Right lobe of liver (tissue), 6 donors: ENCODE measurements at regions not wholly inside any gene's neighbourhood (a gene's known extent, or its start where the extent isn't known, plus 50 kb on each side); places are given as distances from the start of the nearest gene placed in this dataset.
"Not testable (repeated sequence)": the region's sequence is repeated elsewhere in the genome, so short reads cannot be mapped to it uniquely, and the experiment has no call there.

ENCODE experiments used
- ATAC-seq, 4 donors: fragments of 200-7000 bp; cut with Tn5 transposase; one replicate each; pipeline ENCODE4 v1.9.1; 2020; ENCODE audit warnings: mild to moderate bottlenecking in 4 of 4, moderate library complexity in 4 of 4
- DNase-seq, 3 donors: peaks; one replicate each; pipeline ENCODE4 v3.0.0-alpha.2; 2020
- H3K27ac ChIP-seq, 3 donors: fragments of 200-600 bp; one replicate each; pipeline ENCODE4 v1.8.0; 2022
- H3K27me3 ChIP-seq, 2 donors: fragments of 200-600 bp; one replicate each; pipeline ENCODE4 v1.8.0; 2022
- H3K36me3 ChIP-seq, 4 donors: fragments of 200-600 bp; sonication (generic) in 1 of 4; one replicate each; pipeline versions ENCODE4 v1.5.1 to v1.8.0; 2017 to 2022; ENCODE audit warnings: control low read depth in 1 of 4
- H3K4me1 ChIP-seq, 4 donors: fragments of 200-600 bp; sonication (generic) in 1 of 4; one replicate each; pipeline versions ENCODE4 v1.5.1 to v1.8.0; 2017 to 2022; ENCODE audit warnings: control low read depth in 1 of 4
- H3K4me3 ChIP-seq, 3 donors: fragments of 200-600 bp; one replicate each; pipeline ENCODE4 v1.8.0; 2022
- H3K9me3 ChIP-seq, 4 donors: fragments of 200-600 bp; sonication (generic) in 1 of 4; one replicate each; pipeline versions ENCODE4 v1.5.1 to v1.8.0; 2017 to 2022; ENCODE audit warnings: control low read depth in 1 of 4
- CTCF ChIP-seq, 4 donors: fragments of 200-600 bp in 3 of 4; fragments of 450-650 bp in 1 of 4; IDR thresholded peaks; one replicate each; pipeline versions ENCODE4 v1.5.1 to v1.8.0; 2016 to 2022; ENCODE audit warnings: antibody characterized with exemption in 4 of 4, mild to moderate bottlenecking in 2 of 4
- POLR2A ChIP-seq: fragments of 450-650 bp; IDR thresholded peaks from one replicate; pipeline ENCODE4 v1.6.1; 2017; ENCODE audit warnings: antibody characterized with exemption, mild to moderate bottlenecking
- WGBS: methylation state at CpG from one replicate; pipeline ENCODE4 v1.1.6; 2018; ENCODE audit warnings: low coverage, low lambda C conversion rate; ENCODE audit not compliant: insufficient coverage; ENCODE audit errors: missing lambda C conversion rate; 5-methylcytosine and 5-hydroxymethylcytosine counted together
- intact Hi-C, 2 donors: fragments of 100-400 bp; cut with DNase I; formaldehyde crosslinking; loops; one replicate each; pipeline versions ENCODE4 v1.11.2 to v1.14.1; 2022
- donor health status: DM: no; HTN: yes; CAD: no.
- donor health status: DM: no; HTN: no; CAD: no.
- donor health status: DM: no; HTN: no; CAD: no.
- donor health status: DM: no; HTN: yes; CAD: no.
- donor health status: DM: no; HTN: yes; CAD: no.

DNA sequence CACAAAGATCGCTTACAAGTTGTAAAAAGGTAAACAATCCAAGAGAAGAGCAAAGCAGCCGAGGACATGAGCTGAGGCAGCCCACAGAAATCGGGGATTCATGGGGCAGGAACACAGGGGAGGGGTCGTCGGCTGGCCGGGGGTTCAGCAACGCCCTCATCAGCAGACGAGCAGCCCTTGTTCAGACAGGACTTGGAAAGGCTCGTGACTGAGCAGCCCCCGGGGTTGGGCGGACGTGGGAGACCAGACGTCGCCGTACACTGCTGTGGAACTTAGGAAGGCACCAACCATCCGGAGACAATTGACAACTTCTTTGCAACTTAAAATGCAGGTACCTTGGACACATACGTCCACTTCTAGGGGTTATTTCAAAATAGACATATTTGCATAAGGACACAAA, 370.5 kb downstream of the BRD1 start:
- H3K27ac ChIP-seq: no peak overlapping the region
- 30% methylated on average over 10 of the region's 17 CpGs for WGBS
- TF ChIP-seq CTCF (IDR thresholded peaks at IDR 0.05) (no peak), POLR2A (no peak)
- no peaks in the 10 kb centered on the region for H3K27me3 ChIP-seq
- H3K4me3 ChIP-seq: no peak overlapping the region
- H3K9me3 ChIP-seq: no peaks in the 10 kb centered on the region
- no peak for DNase-seq
- no peak for ATAC-seq
- no peaks in the 10 kb centered on the region for H3K4me1 ChIP-seq
- H3K36me3 ChIP-seq: no peaks in the 10 kb centered on the region
- intact Hi-C loops: no loop called here

GRCh38 chr22:49455595-49455994, 372.1 kb downstream of the BRD1 start:
- H3K36me3 ChIP-seq: no peaks in the 10 kb centered on the region

DNA sequence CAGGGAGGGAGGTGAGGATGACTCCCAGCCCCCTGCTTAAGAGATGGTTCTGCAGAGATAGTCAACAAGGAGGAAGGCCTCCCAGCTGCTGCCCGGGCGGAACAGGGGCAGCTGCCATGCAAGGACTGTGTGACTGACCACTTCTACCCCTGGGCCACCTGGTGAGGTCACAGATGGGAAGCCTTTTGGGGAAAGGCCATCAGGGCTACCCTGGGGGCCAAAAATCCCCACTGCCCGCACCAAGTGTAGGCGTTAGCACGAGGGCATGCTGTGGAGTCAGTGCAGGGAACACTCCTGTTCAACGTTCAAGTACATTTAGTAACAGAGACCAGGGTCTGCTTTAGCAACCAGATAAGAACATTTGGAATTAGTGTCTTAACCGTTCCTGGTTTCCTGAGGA, 372.9 kb downstream of the BRD1 start:
- H3K36me3 ChIP-seq: no peaks in the 10 kb centered on the region
- H3K4me3 ChIP-seq: no peak overlapping the region
- no peak overlapping the region for H3K27ac ChIP-seq
- H3K27me3 ChIP-seq: no peaks in the 10 kb centered on the region
- DNase-seq (no peak), ATAC-seq (no peak)
- H3K9me3 ChIP-seq: no peaks in the 10 kb centered on the region
- intact Hi-C loops: no loop called here
- no peak for TF ChIP-seq CTCF (IDR thresholded peaks at IDR 0.05)
- no peak for TF ChIP-seq POLR2A
- WGBS: 40% methylated on average over 1 of the region's 7 CpGs
- no peaks in the 10 kb centered on the region for H3K4me1 ChIP-seq

More at GRCh38 chr22:49455595-49455994, 372.1 kb downstream of the BRD1 start:
- H3K9me3 ChIP-seq: no peaks in the 10 kb centered on the region
- no peaks in the 10 kb centered on the region for H3K27me3 ChIP-seq
- TF ChIP-seq CTCF (IDR thresholded peaks at IDR 0.05) (no peak), POLR2A (no peak)
- no peak overlapping the region for H3K4me3 ChIP-seq
- 40% methylated on average over 11 of the region's 11 CpGs for WGBS
- no peak for ATAC-seq
- no peak overlapping the region for H3K27ac ChIP-seq
- intact Hi-C loops: no loop called here
- no peak for DNase-seq
- H3K4me1 ChIP-seq: no peaks in the 10 kb centered on the region

DNA sequence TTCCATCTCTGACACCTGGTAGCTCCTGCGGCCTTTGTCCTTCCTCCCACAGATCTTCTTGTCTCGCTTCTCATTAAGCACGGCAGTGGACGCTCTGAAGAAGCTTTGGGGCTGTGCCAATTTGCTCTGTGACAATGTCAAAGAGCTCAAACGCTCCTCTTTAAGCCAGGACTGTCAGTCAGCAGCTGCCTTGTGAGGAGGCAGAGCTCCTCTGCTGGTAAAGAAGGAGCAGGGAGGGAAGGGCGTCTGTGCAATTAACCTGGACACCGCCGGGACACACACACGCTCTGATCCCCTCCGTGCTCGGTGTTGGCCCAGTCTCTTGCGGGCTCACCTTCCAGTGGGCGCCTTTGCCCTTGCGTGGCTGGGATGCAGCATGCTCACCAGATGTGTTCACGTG, 373.9 kb downstream of the BRD1 start:
- DNase-seq: no peak
- H3K27ac ChIP-seq: no peak overlapping the region
- no peaks in the 10 kb centered on the region for H3K9me3 ChIP-seq
- 64% methylated on average over 15 of the region's 15 CpGs for WGBS
- H3K36me3 ChIP-seq: no peaks in the 10 kb centered on the region
- TF ChIP-seq POLR2A: no peak
- no peak for TF ChIP-seq CTCF (IDR thresholded peaks at IDR 0.05)
- intact Hi-C loops: no loop called here
- no peaks in the 10 kb centered on the region for H3K27me3 ChIP-seq
- no peaks in the 10 kb centered on the region for H3K4me1 ChIP-seq
- no peak for ATAC-seq
- no peak overlapping the region for H3K4me3 ChIP-seq

DNA sequence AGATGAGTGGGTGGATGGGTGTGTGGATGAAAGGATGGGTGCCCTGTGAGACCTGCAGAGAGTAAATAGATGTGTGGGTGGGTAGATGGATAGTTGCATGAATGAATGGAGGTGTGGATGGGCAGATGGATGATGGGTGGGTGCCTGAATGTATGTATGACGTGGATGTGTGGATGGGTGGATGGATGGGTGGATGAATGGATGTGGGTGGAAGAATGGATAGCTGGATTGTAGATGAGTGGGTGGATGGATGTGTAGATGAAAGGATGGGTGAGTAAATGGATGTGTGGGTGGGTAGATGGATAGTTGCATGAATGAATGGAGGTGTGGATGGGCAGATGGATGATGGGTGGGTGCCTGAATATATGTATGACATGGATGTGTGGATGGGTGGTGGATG, 374.7 kb downstream of the BRD1 start:
- intact Hi-C loops: not testable (repeated sequence)
- 36% methylated on average over 1 of the region's 1 CpG for WGBS

More for the DNA sequence above, 374.7 kb downstream of the BRD1 start:
- not testable (repeated sequence) for H3K36me3 ChIP-seq, H3K4me1 ChIP-seq, H3K4me3 ChIP-seq, H3K9me3 ChIP-seq, H3K27me3 ChIP-seq, DNase-seq, ATAC-seq, H3K27ac ChIP-seq
